Effector memory CD8-positive, alpha-beta T cell (primary cell): ENCODE measurements at regions not wholly inside any gene's neighbourhood (a gene's known extent, or its start where the extent isn't known, plus 50 kb on each side); places are given as distances from the start of the nearest gene placed in this dataset.

Experiments used
- ATAC-seq: fragments of 150-1000 bp; cut with Tn5 transposase; replicated peaks from 2 replicates; pipeline ENCODE4 v1.10.0; 2021; ENCODE audit warnings: mild to moderate bottlenecking, moderate library complexity
- DNase-seq, 3 experiments: peaks; one replicate each; pipeline ENCODE4 v3.0.0; 2021
- H3K27ac Mint-ChIP-seq, 2 donors: one replicate each; pipeline ENCODE4 v1.8.0; 2022; ENCODE audit warnings: mild to moderate bottlenecking in 2 of 2, mixed read lengths in 2 of 2, moderate library complexity in 2 of 2
- H3K27me3 Mint-ChIP-seq, 2 donors: one replicate each; pipeline ENCODE4 v1.8.0; 2022; ENCODE audit warnings: mixed read lengths in 2 of 2
- H3K36me3 Mint-ChIP-seq: one replicate; pipeline ENCODE4 v1.8.0; 2022; ENCODE audit warnings: mild to moderate bottlenecking, moderate library complexity, mixed read lengths; ENCODE audit not compliant: insufficient read depth
- H3K4me1 Mint-ChIP-seq, 2 donors: one replicate each; pipeline ENCODE4 v1.8.0; 2022; ENCODE audit warnings: low read depth in 2 of 2, mixed read lengths in 2 of 2
- H3K4me3 Mint-ChIP-seq, 2 donors: one replicate each; pipeline ENCODE4 v1.8.0; 2022; ENCODE audit warnings: mild to moderate bottlenecking in 2 of 2, mixed read lengths in 2 of 2, moderate library complexity in 2 of 2
- H3K9me3 Mint-ChIP-seq, 2 donors: one replicate each; pipeline ENCODE4 v1.8.0; 2022; ENCODE audit warnings: mixed read lengths in 2 of 2

DNA sequence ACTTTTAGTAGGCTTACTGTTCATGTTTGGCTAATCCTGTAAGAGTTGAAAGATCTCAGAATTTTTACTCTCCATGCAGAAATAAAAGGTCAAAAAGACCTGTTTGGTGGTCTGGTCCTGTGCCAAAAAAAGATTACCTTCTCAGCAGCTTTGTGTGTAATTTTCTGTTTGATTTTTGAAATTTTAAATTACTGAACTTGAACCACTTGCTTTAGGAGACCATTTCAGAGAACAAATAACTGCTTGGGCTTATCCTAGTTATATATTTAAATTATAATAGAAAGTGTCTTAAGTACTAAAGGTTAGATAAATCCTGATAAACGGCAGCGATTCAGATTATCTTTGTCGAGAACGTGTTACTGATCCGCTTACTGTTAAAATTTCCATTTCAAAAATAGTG lies 118.3 kb upstream of the GRIK2 start:
- Mint-ChIP-seq H3K27ac (no peak overlapping the region), H3K27me3 (no peaks in the 10 kb centered on the region), H3K9me3 (peaks cover 0 to 7% of the 10 kb centered on the region in 2 donors), H3K36me3 (no peaks in the 10 kb centered on the region), H3K4me1 (no peaks in the 10 kb centered on the region), H3K4me3 (no peak overlapping the region)
- ATAC-seq (no peak), DNase-seq (no peak)

DNA sequence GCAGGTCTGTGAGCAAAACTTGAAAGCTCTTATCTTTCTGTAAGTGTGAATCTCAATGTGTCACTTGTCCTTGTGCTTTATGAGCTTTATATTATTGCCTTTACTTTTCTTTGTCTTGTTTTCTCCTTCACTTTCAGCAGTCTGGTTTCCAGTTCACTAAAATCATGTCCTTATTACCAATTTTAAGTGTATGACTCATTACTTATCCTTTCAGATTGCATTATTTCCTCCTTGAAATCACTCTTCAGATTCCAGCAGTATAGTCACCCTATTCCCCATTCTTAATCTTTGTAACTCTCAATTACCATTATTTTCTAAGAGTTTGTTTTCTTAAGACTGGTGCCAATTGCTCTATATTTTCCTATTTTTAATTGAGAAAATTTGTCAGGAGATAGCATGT lies 117.4 kb upstream of the GRIK2 start:
- H3K4me3 Mint-ChIP-seq = no peak overlapping the region
- H3K36me3 Mint-ChIP-seq = no peaks in the 10 kb centered on the region
- peaks cover 0 to 7% of the 10 kb centered on the region in 2 donors for H3K9me3 Mint-ChIP-seq
- DNase-seq (no peak), ATAC-seq (no peak)
- H3K27me3 Mint-ChIP-seq = no peaks in the 10 kb centered on the region
- no peak overlapping the region for H3K27ac Mint-ChIP-seq
- H3K4me1 Mint-ChIP-seq = no peaks in the 10 kb centered on the region

GRCh38 chr6:101279410-101279809 lies 114.1 kb upstream of the GRIK2 start:
- Mint-ChIP-seq H3K27ac (no peak overlapping the region), H3K4me3 (no peak overlapping the region), H3K36me3 (peaks cover 4% of the 10 kb centered on the region), H3K9me3 (peaks cover 0 to 5% of the 10 kb centered on the region in 2 donors), H3K27me3 (no peaks in the 10 kb centered on the region), H3K4me1 (no peaks in the 10 kb centered on the region)
- DNase-seq (no peak), ATAC-seq (no peak)

GRCh38 chr6:101281266-101281665 lies 112.2 kb upstream of the GRIK2 start:
- no peak for ATAC-seq
- Mint-ChIP-seq H3K4me1 (no peaks in the 10 kb centered on the region), H3K27ac (no peak overlapping the region), H3K27me3 (no peaks in the 10 kb centered on the region), H3K4me3 (no peak overlapping the region), H3K9me3 (peaks cover 0 to 5% of the 10 kb centered on the region in 2 donors), H3K36me3 (peaks cover 4% of the 10 kb centered on the region)
- DNase-seq = no peak

DNA sequence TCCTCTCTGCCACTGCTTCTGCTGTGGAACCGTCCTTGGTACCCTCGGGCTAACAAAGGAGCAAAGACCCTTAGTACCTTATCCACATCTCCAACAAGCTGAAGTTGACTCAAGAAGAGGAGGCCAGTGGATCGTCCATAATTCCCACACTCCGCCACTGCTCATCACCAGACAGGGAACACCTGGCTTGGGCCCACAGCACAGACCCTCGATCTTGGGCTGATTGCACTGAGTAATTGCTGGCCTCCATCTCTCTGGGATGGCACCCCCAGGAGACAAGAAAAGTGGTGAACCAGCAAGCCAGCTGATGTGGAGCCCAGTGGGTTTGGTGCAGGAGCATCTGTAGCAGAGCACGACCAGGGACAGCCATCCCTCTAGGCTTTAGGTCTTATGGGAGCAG lies 109.4 kb upstream of the GRIK2 start:
- Mint-ChIP-seq H3K4me3 (no peak overlapping the region), H3K4me1 (no peaks in the 10 kb centered on the region), H3K27me3 (no peaks in the 10 kb centered on the region), H3K9me3 (peaks cover 0 to 5% of the 10 kb centered on the region in 2 donors), H3K27ac (no peak overlapping the region), H3K36me3 (peaks cover 4% of the 10 kb centered on the region)
- DNase-seq (no peak), ATAC-seq (no peak)

DNA sequence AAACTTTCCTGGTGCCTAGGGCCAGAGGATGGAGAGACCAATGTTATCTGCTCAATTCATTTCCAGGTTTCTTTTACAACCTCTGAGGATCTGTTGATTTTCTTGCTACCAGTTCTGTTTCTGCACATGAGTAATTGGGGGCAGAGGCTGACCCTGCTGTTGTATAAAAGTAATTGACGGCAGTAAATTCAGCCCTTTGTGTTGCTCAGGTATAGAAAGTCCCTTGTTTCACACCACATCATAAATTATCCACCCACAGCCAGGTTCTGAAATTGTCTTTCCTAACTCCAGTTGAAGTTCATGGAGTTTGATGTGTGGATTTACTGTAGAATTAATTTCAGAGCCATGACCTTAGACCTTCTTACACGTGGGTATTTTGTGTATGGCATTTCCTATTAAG lies 107.4 kb upstream of the GRIK2 start:
- H3K9me3 Mint-ChIP-seq = peaks cover 0 to 2% of the 10 kb centered on the region in 2 donors

GRCh38 chr6:101290346-101290745 lies 103.2 kb upstream of the GRIK2 start:
- Mint-ChIP-seq H3K27me3 (no peaks in the 10 kb centered on the region), H3K4me3 (no peak overlapping the region), H3K9me3 (peaks cover 0 to 8% of the 10 kb centered on the region in 2 donors), H3K27ac (no peak overlapping the region), H3K36me3 (peaks cover 2% of the 10 kb centered on the region), H3K4me1 (no peaks in the 10 kb centered on the region)
- ATAC-seq (no peak), DNase-seq (no peak)

More for the DNA sequence above, 107.4 kb upstream of the GRIK2 start:
- Mint-ChIP-seq H3K27me3 (no peaks in the 10 kb centered on the region), H3K36me3 (peaks cover 7% of the 10 kb centered on the region), H3K4me3 (no peak overlapping the region), H3K27ac (no peak overlapping the region), H3K4me1 (no peaks in the 10 kb centered on the region)
- DNase-seq (no peak), ATAC-seq (no peak)

- Mint-ChIP-seq H3K9me3 (peaks cover 0 to 8% of the 10 kb centered on the region in 2 donors), H3K4me3 (no peak overlapping the region), H3K27me3 (no peaks in the 10 kb centered on the region)
Measured at GRCh38 chr6:101294051-101294638, 99.4 kb upstream of the GRIK2 start.

DNA sequence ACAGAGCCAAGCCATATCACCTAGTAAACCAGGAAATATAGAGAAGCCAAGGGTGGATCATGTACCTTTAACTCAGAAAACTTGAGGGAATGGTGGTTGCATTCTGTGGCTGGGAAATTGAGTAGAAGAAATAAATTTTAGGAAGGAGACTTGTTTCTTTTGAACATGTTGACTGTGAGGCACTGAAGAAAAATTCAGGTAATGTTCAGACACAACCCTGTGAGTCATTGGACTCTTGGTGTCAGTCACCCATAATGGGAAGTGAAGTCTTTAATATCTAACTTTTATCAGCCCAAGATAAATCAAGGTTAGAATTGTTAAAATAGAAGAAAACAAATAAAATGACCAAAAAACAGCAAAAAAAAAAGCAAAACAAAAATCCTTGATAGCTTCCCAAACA lies 98.8 kb upstream of the GRIK2 start:
- H3K9me3 Mint-ChIP-seq = peaks cover 0 to 8% of the 10 kb centered on the region in 2 donors
- no peak overlapping the region for H3K4me3 Mint-ChIP-seq
- no peaks in the 10 kb centered on the region for H3K27me3 Mint-ChIP-seq
- no peak for DNase-seq
- no peak for ATAC-seq
- H3K36me3 Mint-ChIP-seq = peaks cover 2% of the 10 kb centered on the region
- H3K4me1 Mint-ChIP-seq = no peaks in the 10 kb centered on the region
- no peak overlapping the region for H3K27ac Mint-ChIP-seq

More at GRCh38 chr6:101294051-101294638, 99.4 kb upstream of the GRIK2 start:
- peaks cover 2% of the 10 kb centered on the region for H3K36me3 Mint-ChIP-seq
- no peaks in the 10 kb centered on the region for H3K4me1 Mint-ChIP-seq
- ATAC-seq = no peak
- no peak for DNase-seq
- H3K27ac Mint-ChIP-seq = no peak overlapping the region

DNA sequence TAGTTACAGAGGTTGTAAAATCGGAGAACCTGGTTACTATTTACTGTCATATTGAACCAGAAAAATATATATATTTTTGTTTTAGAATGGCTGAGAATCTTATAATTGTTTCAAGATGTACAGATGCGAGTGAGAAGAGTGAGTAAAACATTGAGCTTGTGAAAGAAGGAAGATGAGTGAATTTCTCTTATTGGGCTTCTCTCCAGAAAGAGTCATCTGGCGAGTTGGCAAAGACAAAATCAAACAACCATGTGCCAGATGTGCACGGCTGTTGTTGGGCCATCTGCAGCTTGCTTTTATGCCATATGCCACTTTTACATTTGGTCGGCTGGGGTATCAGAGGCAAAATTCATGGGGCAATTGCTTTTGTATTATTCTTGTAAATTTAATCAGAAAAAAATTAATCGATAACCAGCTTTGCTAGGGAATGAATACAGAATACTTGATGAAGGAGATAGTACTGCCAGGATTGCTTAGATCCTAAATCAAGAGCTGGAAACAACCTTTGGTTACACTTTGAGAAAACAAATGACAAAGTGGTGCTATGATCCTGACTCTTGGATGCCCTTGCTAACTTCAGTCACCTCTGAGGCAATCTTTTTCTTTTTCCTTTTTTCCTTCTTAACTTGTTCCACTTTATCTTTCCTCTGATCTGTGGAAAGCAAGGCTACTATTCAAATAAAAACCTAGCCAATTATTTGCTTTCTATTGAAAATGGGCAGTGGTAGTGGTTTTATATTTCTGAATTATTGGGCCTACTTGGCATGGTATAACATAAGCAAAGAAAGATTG lies 97.1 kb upstream of the GRIK2 start:
- DNase-seq = no peak
- Mint-ChIP-seq H3K27me3 (no peaks in the 10 kb centered on the region), H3K4me1 (no peaks in the 10 kb centered on the region), H3K36me3 (no peaks in the 10 kb centered on the region), H3K27ac (no peak overlapping the region), H3K9me3 (peaks cover 6 to 10% of the 10 kb centered on the region in 2 donors), H3K4me3 (no peak overlapping the region)
- no peak for ATAC-seq

DNA sequence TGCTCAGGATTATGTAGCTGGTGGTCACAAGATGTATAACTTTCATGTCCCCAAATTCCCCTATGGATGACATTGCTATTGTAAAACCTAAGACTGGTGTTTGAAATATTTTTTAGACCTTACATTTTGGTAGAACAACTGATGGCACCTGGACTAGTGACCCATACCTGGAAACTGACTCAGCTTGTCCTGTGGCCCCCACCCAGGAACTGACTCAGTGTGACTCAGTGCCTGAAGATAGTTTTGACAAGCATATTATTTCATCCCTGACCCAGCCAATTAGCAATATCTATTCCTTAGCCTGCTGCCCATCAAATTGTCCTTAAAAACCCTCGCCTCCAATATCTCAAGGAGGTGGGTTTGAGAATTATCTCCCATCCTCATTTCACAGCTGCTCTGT lies 90.9 kb upstream of the GRIK2 start:
- Mint-ChIP-seq H3K36me3 (no peaks in the 10 kb centered on the region), H3K9me3 (peaks cover 4 to 37% of the 10 kb centered on the region in 2 donors)
- ATAC-seq = no peak

DNA sequence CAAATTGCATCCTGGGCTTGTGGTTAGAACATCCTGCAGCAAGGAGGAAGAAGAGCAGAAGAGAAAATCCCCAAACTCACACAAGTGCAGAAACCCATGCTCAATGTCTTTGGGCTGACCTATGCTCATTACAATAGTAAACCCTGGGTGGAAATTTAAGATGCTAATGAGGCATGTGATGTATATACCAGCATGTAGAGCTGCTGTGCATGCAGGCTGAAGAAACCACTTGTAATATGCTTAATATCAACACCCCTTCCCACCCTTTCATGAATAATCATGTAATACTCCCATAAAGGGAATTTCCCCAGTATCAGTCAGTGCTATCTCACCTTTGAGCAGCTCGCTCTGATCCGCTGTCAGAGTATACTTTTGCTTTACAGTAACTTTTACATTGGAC lies 90.0 kb upstream of the GRIK2 start:
- peaks cover 4 to 37% of the 10 kb centered on the region in 2 donors for H3K9me3 Mint-ChIP-seq
- H3K27ac Mint-ChIP-seq = no peak overlapping the region
- H3K4me1 Mint-ChIP-seq = no peaks in the 10 kb centered on the region
- H3K4me3 Mint-ChIP-seq = no peak overlapping the region
- DNase-seq (no peak), ATAC-seq (no peak)
- H3K36me3 Mint-ChIP-seq = no peaks in the 10 kb centered on the region
- H3K27me3 Mint-ChIP-seq = no peaks in the 10 kb centered on the region

More for the DNA sequence above, 90.9 kb upstream of the GRIK2 start:
- DNase-seq = no peak
- Mint-ChIP-seq H3K4me3 (no peak overlapping the region), H3K27ac (no peak overlapping the region), H3K4me1 (no peaks in the 10 kb centered on the region), H3K27me3 (no peaks in the 10 kb centered on the region)

DNA sequence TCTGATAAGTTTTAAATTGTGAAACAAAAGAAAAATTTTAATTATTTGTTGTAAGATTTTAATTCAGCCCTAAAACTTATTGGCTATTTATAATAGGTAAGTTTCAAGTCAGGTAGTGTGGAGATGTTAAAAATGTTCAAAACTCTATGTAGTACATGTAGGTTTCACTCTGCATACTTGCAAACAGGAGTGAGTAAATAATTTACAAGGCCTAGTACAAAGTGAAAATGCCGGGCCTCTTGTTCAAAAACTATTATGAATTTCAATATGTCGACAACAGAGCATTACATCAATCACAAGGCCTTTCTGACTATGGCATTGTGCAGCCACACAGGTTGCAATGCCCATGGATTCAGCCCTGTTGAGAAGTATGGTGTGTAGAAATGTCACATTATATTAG lies 80.9 kb upstream of the GRIK2 start:
- Mint-ChIP-seq H3K4me1 (no peaks in the 10 kb centered on the region), H3K9me3 (peaks cover 0 to 4% of the 10 kb centered on the region in 2 donors), H3K4me3 (no peak overlapping the region), H3K27me3 (no peaks in the 10 kb centered on the region), H3K36me3 (no peaks in the 10 kb centered on the region), H3K27ac (no peak overlapping the region)
- ATAC-seq = no peak
- no peak for DNase-seq

- peaks cover 5 to 11% of the 10 kb centered on the region in 2 donors for H3K9me3 Mint-ChIP-seq
- DNase-seq (no peak), ATAC-seq (no peak)
- H3K27me3 Mint-ChIP-seq = no peaks in the 10 kb centered on the region
- H3K36me3 Mint-ChIP-seq = peaks cover 4% of the 10 kb centered on the region
- H3K4me3 Mint-ChIP-seq = no peak overlapping the region
- H3K27ac Mint-ChIP-seq = no peak overlapping the region
- no peaks in the 10 kb centered on the region for H3K4me1 Mint-ChIP-seq
Measured at GRCh38 chr6:101322921-101323320, 70.6 kb upstream of the GRIK2 start.
